ENCODE measurements at regions not wholly inside any gene's neighbourhood (a gene's known extent, or its start where the extent isn't known, plus 50 kb on each side); places are given as distances from the start of the nearest gene placed in this dataset.

DNA sequence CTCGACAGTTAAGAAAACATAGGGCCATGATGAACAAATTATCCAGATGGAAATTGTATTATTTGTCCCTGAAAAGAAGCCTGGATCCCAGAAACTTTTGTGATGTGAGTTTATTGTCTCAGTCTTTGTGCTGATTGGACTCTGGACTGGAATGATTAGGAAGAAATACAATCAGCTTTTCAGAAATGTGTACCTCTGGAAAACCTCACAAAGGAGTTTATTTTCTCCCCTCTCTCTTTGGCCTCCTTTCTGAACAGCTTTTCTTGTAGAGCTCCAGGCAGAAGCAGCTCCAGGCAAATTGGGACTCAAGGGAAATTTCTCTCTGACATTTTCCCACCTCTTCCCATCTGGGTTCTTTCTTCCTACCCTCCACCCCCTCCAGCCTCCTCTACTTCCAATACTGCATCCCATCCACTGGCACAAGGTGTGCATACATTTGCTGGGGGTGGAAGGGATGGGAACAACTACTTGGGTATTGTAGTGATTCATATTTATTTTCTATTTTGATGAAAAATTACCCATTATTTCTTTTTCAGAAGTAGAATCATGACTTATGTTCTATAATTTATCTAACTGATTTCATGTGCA is 119.7 kb downstream of the CD47 start:
- DNase-seq (ENCODE audit: low spot score): no peak
- TF ChIP-seq, protein P1, sequence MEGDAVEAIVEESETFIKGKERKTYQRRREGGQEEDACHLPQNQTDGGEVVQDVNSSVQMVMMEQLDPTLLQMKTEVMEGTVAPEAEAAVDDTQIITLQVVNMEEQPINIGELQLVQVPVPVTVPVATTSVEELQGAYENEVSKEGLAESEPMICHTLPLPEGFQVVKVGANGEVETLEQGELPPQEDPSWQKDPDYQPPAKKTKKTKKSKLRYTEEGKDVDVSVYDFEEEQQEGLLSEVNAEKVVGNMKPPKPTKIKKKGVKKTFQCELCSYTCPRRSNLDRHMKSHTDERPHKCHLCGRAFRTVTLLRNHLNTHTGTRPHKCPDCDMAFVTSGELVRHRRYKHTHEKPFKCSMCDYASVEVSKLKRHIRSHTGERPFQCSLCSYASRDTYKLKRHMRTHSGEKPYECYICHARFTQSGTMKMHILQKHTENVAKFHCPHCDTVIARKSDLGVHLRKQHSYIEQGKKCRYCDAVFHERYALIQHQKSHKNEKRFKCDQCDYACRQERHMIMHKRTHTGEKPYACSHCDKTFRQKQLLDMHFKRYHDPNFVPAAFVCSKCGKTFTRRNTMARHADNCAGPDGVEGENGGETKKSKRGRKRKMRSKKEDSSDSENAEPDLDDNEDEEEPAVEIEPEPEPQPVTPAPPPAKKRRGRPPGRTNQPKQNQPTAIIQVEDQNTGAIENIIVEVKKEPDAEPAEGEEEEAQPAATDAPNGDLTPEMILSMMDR (IDR thresholded peaks at IDR 0.05): no peak
- Histone ChIP-seq H3K4me3 (no peak overlapping the region), H3K27ac (no peak overlapping the region)

- no peak for DNase-seq (ENCODE audit: low spot score)
- TF ChIP-seq, protein P1 (IDR thresholded peaks at IDR 0.05): no peak
- Histone ChIP-seq H3K4me3 (no peak overlapping the region), H3K27ac (peak overlapping the region; percentile 0 to 15)
These were observed 120.6 kb downstream of the CD47 start for GRCh38 chr3:107969994-107970819.

- no peak for DNase-seq (ENCODE audit: low spot score)
- Histone ChIP-seq H3K27ac (peak overlapping the region; percentile 0 to 4), H3K4me3 (no peak overlapping the region)
- TF ChIP-seq, protein P1 (IDR thresholded peaks at IDR 0.05): no peak
These were observed 121.3 kb downstream of the CD47 start for GRCh38 chr3:107969525-107969924.

GRCh38 chr3:107966276-107966675 is 124.6 kb downstream of the CD47 start:
- Histone ChIP-seq H3K4me3 (no peak overlapping the region), H3K27ac (no peak overlapping the region)
- DNase-seq (ENCODE audit: low spot score): no peak
- TF ChIP-seq, protein P1 (IDR thresholded peaks at IDR 0.05): no peak

- TF ChIP-seq, protein P1 (IDR thresholded peaks at IDR 0.05): no peak
- no peak overlapping the region for H3K27ac ChIP-seq
- DNase-seq (ENCODE audit: low spot score): no peak
- no peak overlapping the region for H3K4me3 ChIP-seq
These were observed 125.6 kb downstream of the CD47 start for GRCh38 chr3:107965136-107965655.

DNA sequence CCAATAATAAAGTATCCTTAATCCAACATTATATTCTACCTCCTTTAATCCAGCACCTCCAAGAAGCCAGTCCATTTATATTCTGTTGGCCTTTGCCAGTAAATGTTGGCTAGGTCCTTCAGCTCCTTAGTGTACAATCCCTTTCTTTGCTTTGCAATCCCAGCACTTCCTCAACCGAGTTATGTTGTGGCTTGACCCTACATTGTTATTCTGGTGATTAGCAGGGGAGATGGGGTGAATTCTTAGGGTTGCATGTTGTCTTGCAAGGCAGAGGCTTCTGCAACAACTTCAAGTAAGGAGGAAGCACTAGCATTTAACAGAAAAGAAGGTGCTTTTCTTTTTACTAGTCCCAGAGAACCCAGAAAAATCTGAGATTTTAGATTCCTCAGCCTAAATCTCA is 127.2 kb downstream of the CD47 start:
- TF ChIP-seq, protein P1 (IDR thresholded peaks at IDR 0.05): no peak
- H3K4me3 ChIP-seq: no peak overlapping the region
- no peak for DNase-seq (ENCODE audit: low spot score)
- no peak overlapping the region for H3K27ac ChIP-seq

All from coronary artery (tissue), 2 donors.